Astrocyte of the spinal cord (primary cell): ENCODE measurements at regions not wholly inside any gene's neighbourhood (a gene's known extent, or its start where the extent isn't known, plus 50 kb on each side); places are given as distances from the start of the nearest gene placed in this dataset.
A peak's percentile ranks its signal among the peaks of the same experiment; 100 is the strongest.

Source experiments
- DNase-seq: peaks from one replicate; pipeline ENCODE4 v3.0.0; 2011; ENCODE audit warnings: low read depth, low spot score
- H3K4me3 ChIP-seq: 2 replicates; pipeline ENCODE4 v1.5.1; 2011; ENCODE audit warnings: low read depth, mild to moderate bottlenecking, low read length, moderate library complexity
- in situ Hi-C: cut with HindIII; loops from 2 replicates; pipeline ENCODE4 v1.10.0; 2017; ENCODE audit warnings: low sequenced_read_pairs
- TF ChIP-seq, protein P1 (sequence below): IDR thresholded peaks from 2 replicates; pipeline ENCODE4 v1.5.1; 2012; ENCODE audit warnings: low read depth, mild to moderate bottlenecking, low read length, inconsistent platforms

DNA sequence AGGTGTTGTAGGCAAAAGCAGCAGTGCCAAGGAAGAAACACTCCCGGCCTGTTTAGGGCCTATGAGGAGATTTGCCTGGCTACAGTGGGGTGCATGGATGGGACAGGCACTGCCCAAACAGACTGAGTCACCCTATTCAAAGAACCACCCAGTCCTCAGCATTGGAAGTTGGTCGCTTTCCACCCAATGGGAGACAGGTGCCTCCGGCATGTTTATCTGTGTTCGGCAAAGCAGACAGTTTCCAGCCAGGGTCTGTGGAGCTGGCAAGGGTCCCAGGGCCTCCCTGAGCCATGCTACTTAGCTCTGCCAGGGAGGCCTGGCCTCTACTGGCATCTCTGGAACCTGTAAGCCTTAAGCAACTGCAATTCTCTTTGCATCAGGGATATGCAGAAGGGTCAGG is 165.1 kb upstream of the ATP6AP2 start:
- in situ Hi-C loops = no loop called here

DNA sequence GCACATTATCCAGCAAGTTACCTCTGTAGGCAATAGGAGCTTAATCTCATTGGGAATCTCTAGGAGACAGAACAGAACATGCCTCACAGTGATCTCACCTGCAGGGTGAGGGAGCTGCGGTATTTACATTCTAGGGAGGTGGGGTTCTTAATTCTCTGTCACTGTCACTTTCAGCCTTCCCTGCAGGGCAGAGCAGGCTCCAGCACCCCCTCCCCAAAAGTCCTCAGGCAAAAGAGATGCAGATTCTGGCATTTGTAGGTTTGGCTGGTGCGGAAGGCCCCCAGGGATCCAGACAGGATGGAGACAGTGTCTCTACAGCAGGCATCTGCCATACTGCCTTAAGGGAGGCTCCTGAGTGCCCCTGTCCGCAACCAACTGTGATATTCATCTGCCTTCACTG is 166.4 kb upstream of the ATP6AP2 start:
- no peak for DNase-seq
- no peak overlapping the region for H3K4me3 ChIP-seq
- in situ Hi-C loops = no loop called here
- TF ChIP-seq, protein P1, sequence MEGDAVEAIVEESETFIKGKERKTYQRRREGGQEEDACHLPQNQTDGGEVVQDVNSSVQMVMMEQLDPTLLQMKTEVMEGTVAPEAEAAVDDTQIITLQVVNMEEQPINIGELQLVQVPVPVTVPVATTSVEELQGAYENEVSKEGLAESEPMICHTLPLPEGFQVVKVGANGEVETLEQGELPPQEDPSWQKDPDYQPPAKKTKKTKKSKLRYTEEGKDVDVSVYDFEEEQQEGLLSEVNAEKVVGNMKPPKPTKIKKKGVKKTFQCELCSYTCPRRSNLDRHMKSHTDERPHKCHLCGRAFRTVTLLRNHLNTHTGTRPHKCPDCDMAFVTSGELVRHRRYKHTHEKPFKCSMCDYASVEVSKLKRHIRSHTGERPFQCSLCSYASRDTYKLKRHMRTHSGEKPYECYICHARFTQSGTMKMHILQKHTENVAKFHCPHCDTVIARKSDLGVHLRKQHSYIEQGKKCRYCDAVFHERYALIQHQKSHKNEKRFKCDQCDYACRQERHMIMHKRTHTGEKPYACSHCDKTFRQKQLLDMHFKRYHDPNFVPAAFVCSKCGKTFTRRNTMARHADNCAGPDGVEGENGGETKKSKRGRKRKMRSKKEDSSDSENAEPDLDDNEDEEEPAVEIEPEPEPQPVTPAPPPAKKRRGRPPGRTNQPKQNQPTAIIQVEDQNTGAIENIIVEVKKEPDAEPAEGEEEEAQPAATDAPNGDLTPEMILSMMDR = no peak

More for the DNA sequence above, 165.1 kb upstream of the ATP6AP2 start:
- no peak overlapping the region for H3K4me3 ChIP-seq
- DNase-seq = no peak
- TF ChIP-seq, protein P1 = no peak

DNA sequence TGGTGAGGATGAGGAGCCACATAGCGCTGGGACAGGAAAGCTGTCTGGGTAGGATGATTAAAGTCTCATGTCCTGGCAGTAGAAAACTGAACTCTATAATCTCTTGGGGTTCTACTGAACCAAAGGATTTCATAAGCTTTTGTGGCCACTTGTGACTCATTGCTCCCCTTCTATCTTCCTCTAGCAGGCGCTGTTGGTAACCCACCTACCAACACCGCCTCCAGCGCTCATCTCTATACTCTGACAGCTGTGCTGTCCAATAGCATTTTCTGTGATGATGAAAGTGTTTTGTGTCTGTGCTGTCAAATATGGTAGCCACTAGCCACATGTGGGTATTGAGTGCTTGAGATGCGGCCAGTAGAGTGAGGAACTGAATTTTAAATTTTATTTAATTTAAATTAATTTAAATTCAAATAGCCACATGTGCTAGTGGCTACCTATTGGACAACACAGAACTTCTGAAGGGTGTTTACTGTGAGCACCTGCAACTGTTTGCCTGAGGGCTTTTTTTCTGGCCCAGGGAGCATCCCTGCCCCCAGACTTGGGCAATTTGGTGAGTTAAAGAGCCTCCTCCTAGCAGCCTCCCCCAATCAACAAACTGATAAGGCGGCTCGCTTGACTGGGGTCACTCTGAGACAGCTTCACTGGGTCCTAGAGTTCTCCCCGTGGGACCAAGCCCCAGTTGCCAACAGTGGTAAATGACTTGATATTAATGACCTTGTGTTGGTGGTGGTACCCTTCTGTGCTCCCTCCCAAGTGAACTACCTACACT is 169.2 kb upstream of the ATP6AP2 start:
- TF ChIP-seq, protein P1 = peak; percentile 24
- DNase-seq = no peak
- in situ Hi-C loops = no loop called here
- no peak overlapping the region for H3K4me3 ChIP-seq

DNA sequence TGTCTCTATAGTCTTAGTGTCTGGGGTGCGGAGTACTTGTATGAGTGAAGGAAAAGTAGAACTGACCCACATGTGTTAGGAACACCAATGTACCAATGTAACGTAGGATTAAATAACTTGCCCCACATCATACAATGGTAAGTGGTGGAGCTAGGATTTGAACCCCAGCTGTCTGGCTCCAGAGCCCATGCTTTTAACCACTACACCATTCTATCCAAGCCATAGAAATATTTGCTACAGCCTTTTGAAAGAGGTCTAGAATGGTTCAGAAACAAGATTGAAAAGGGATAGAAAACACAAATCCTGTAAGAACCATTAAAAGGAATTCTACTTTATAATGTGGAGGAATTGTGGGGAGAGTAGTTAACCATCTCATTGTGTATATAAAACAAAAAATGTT is 169.9 kb upstream of the ATP6AP2 start:
- TF ChIP-seq, protein P1 = no peak
- no peak for DNase-seq
- in situ Hi-C loops = no loop called here
- no peak overlapping the region for H3K4me3 ChIP-seq

DNA sequence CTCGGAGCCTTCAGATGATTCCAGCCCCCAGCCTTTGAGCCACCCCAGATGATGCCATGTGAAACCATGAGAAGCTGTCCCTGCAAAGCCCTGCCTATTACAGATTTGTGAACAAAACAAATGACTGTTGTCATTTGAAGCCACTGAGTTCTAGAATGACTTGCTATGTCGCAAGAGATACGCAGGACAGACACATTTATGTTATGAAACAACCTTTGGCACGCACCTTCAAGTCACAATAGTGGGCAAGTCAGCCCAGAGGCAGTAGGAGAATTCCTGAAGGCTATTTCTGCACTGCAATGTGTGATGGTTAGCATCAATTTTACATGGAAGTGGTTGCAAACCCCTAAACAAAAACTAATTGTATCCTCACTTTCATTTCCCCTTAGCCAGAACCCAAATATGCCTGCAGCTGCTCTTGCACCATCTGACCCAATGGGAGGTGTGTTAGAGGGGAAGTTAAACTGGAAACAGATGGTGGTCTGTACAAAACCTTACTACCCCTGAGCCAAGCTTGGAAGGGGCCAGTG is 174.4 kb upstream of the ATP6AP2 start:
- DNase-seq = no peak
- no peak overlapping the region for H3K4me3 ChIP-seq
- in situ Hi-C loops = no loop called here
- TF ChIP-seq, protein P1 = no peak

DNA sequence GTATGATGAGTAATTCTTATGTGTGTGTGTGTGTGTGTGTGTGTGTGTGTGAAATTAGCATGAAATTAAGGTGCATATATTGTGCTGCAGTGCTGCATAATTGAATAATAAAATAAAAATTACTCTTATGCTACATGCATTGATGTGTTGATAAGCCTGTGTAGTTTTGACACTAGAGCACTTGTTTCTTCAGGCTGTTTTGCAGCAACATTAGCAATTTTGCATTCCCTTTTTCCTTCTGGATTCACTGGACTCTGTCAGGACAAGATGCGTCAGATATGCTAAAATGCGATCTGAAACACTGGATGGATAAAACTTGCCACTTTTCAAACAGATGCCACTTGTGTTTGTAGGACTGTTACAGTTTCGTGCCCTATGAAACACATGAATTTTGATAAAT is 175.4 kb upstream of the ATP6AP2 start:
- DNase-seq = no peak
- TF ChIP-seq, protein P1 = no peak
- in situ Hi-C loops = no loop called here
- H3K4me3 ChIP-seq = no peak overlapping the region
